NCI-H187 treated with DMSO at 0.1 percent for 48 hours (cell line): ENCODE measurements at regions not wholly inside any gene's neighbourhood (a gene's known extent, or its start where the extent isn't known, plus 50 kb on each side); places are given as distances from the start of the nearest gene placed in this dataset.

Source experiments
- DNase-seq: peaks from one replicate; lab custom pipeline; 2025; lab: John Stamatoyannopoulos, UW

- no peak for DNase-seq
These were observed 134.5 kb downstream of the ASB1 start for GRCh38 chr2:238561230-238561629.

GRCh38 chr2:238562446-238562845 lies 135.7 kb downstream of the ASB1 start:
- DNase-seq, result no peak

GRCh38 chr2:238563551-238563950 lies 136.8 kb downstream of the ASB1 start:
- no peak for DNase-seq

GRCh38 chr2:238564286-238564920 lies 137.7 kb downstream of the ASB1 start:
- no peak for DNase-seq

GRCh38 chr2:238565031-238565430 lies 138.3 kb downstream of the ASB1 start:
- no peak for DNase-seq

- no peak for DNase-seq
These were observed 139.4 kb downstream of the ASB1 start for GRCh38 chr2:238566001-238566645.

- no peak for DNase-seq
These were observed 140.5 kb downstream of the ASB1 start for GRCh38 chr2:238567067-238567855.

- no peak for DNase-seq
These were observed 141.3 kb downstream of the ASB1 start for GRCh38 chr2:238567996-238568395.

GRCh38 chr2:238568455-238569440 lies 142.0 kb downstream of the ASB1 start:
- DNase-seq, result no peak

- DNase-seq, result no peak
These were observed 142.9 kb downstream of the ASB1 start for GRCh38 chr2:238569507-238570195.

- DNase-seq, result no peak
These were observed 143.7 kb downstream of the ASB1 start for GRCh38 chr2:238570391-238570790.

- DNase-seq, result no peak
These were observed 144.2 kb downstream of the ASB1 start for GRCh38 chr2:238570926-238571325.

GRCh38 chr2:238571661-238572372 lies 145.1 kb downstream of the ASB1 start:
- no peak for DNase-seq

- no peak for DNase-seq
These were observed 146.5 kb downstream of the ASB1 start for GRCh38 chr2:238573065-238573778.

- no peak for DNase-seq
These were observed 147.2 kb downstream of the ASB1 start for GRCh38 chr2:238573916-238574315.

- DNase-seq, result no peak
These were observed 148.0 kb downstream of the ASB1 start for GRCh38 chr2:238574490-238575271.

- no peak for DNase-seq
These were observed 149.9 kb downstream of the ASB1 start for GRCh38 chr2:238576674-238577073.

GRCh38 chr2:238578256-238578655 lies 151.5 kb downstream of the ASB1 start:
- no peak for DNase-seq

- no peak for DNase-seq
These were observed 153.8 kb downstream of the ASB1 start for GRCh38 chr2:238580486-238580885.
